ENCODE measurements at regions not wholly inside any gene's neighbourhood (a gene's known extent, or its start where the extent isn't known, plus 50 kb on each side); places are given as distances from the start of the nearest gene placed in this dataset.

DNA sequence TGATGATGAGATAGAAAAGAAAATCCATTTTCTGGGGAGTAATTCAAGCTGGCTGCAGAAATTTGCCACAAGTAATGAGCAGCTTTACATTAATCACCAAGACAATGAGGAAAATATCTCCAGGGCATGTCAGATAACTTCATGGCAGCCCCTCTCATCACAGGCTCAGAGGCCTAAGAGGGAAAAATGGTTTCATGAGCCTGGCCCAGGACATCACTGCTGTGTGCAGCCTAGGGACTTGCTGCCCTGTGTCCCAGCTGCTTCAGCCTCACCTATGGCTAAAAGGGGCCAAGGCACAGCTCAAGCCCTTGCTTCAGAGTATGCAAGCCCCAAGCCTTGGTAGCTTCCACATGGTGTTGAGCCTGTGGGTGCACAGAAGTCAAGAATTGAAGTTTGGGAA lies 161.7 kb downstream of the OPA1 start:
- peaks cover 7 to 20% of the 10 kb centered on the region in 2 donors for H3K9me3 ChIP-seq
- no peaks in the 10 kb centered on the region for H3K4me1 ChIP-seq
- TF ChIP-seq, protein P1, sequence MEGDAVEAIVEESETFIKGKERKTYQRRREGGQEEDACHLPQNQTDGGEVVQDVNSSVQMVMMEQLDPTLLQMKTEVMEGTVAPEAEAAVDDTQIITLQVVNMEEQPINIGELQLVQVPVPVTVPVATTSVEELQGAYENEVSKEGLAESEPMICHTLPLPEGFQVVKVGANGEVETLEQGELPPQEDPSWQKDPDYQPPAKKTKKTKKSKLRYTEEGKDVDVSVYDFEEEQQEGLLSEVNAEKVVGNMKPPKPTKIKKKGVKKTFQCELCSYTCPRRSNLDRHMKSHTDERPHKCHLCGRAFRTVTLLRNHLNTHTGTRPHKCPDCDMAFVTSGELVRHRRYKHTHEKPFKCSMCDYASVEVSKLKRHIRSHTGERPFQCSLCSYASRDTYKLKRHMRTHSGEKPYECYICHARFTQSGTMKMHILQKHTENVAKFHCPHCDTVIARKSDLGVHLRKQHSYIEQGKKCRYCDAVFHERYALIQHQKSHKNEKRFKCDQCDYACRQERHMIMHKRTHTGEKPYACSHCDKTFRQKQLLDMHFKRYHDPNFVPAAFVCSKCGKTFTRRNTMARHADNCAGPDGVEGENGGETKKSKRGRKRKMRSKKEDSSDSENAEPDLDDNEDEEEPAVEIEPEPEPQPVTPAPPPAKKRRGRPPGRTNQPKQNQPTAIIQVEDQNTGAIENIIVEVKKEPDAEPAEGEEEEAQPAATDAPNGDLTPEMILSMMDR (IDR thresholded peaks at IDR 0.05): no peak
- no peak for TF ChIP-seq POLR2AphosphoS5 (IDR thresholded peaks at IDR 0.05)
- no peak for TF ChIP-seq POLR2A (IDR thresholded peaks at IDR 0.05)
- no peaks in the 10 kb centered on the region for H3K36me3 ChIP-seq
- H3K4me3 ChIP-seq: no peak overlapping the region
- no peaks in the 10 kb centered on the region for H3K27me3 ChIP-seq
- intact Hi-C loops (cut with DNase I; ENCODE audit: low total_unique reads): no loop called here
- H3K27ac ChIP-seq: no peak overlapping the region
- no peak for DNase-seq (ENCODE audit: low spot score in 2 of 2)

DNA sequence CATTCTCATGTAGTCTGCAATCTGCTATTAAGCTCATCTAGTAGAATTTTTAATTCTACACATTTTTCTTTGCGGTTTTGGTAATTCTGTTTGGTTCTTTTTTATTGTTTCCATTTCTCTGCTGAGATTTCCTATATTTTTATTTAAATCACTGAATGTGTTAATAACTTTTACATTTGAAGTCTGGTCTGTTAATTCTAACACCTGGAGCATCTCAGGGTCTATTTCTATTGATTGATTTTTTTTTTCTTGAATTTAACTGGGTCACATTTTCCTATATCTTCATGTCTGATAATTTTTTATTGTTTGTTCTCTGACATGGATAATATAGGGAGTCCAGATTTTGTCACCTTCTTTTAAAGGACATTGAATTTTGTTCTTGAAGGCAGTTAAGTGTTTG lies 163.5 kb downstream of the OPA1 start:
- intact Hi-C loops (cut with DNase I; ENCODE audit: low total_unique reads): no loop called here
- Histone ChIP-seq H3K36me3 (no peaks in the 10 kb centered on the region), H3K27me3 (no peaks in the 10 kb centered on the region), H3K27ac (no peak overlapping the region), H3K4me3 (no peak overlapping the region), H3K9me3 (peaks cover 7 to 20% of the 10 kb centered on the region in 2 donors), H3K4me1 (no peaks in the 10 kb centered on the region)
- DNase-seq (ENCODE audit: low spot score in 2 of 2): no peak
- TF ChIP-seq POLR2AphosphoS5 (IDR thresholded peaks at IDR 0.05): no peak
- TF ChIP-seq POLR2A (IDR thresholded peaks at IDR 0.05): no peak
- TF ChIP-seq, protein P1 (IDR thresholded peaks at IDR 0.05): no peak

DNA sequence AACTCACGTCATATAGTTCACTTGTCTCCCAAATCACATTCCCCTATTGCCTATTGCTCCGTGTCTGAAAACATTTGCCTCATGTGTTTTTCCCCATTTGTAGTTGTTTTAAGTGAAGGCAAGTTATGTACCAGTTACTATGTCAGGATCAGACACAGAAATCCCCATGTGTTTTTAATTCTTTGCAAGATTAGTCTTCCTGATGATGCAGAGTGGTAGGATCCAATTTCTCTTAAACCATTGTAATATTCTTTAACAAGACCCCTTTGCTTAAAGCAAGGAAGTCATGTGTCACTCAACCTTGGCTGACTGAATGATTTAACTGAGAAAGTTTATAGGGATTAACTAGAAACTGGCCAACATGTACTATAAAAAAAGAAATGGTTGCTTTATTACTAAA lies 164.4 kb downstream of the OPA1 start:
- Histone ChIP-seq H3K4me1 (no peaks in the 10 kb centered on the region), H3K9me3 (peaks cover 7 to 20% of the 10 kb centered on the region in 2 donors), H3K27ac (no peak overlapping the region), H3K36me3 (no peaks in the 10 kb centered on the region), H3K27me3 (no peaks in the 10 kb centered on the region), H3K4me3 (no peak overlapping the region)
- intact Hi-C loops (cut with DNase I; ENCODE audit: low total_unique reads): no loop called here
- TF ChIP-seq, protein P1 (IDR thresholded peaks at IDR 0.05): no peak
- TF ChIP-seq POLR2A (IDR thresholded peaks at IDR 0.05) (no peak), POLR2AphosphoS5 (IDR thresholded peaks at IDR 0.05) (no peak)
- no peak for DNase-seq (ENCODE audit: low spot score in 2 of 2)

DNA sequence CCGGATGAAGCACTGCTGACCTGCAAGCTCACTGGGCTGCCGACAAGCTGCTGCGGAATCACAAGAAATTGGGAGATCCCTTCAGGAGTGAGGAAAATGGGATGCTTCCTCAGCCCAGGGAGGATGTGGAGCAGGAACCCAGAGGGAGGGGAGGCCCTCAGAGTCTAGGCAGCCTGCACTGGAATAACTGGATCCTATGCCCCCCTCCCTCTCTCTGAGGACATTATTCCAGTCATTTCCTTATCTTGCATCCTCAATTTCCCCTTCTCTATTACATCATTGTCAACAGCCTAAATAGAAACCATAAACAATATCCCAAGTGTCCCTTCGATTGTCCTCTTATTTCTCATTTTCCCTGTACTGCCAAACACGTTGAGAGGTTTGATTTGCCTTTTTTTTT lies 169.0 kb downstream of the OPA1 start:
- Histone ChIP-seq H3K4me3 (no peak overlapping the region), H3K27ac (no peak overlapping the region)
- intact Hi-C loops (cut with DNase I; ENCODE audit: low total_unique reads): no loop called here

DNA sequence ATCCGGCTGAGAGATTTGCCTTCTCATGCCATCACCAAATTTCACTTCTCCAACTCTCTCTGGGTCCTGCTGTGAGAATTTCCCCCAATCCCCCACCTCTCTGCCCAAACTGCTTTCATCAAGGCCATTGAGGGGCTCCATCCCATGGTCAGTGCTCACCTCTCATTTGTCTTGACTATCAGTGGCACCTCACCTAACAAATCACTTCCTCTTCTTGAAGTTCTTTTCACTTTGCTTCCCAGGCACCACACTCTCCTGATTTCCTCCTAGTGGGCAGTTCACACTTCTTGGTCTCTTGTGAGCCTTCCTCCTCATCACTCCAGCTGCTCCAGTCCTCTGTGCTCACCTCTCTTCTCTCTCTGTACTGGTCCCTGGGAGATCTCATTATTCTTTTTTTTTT lies 169.6 kb downstream of the OPA1 start:
- intact Hi-C loops (cut with DNase I; ENCODE audit: low total_unique reads): no loop called here
- Histone ChIP-seq H3K4me1 (no peaks in the 10 kb centered on the region), H3K36me3 (no peaks in the 10 kb centered on the region), H3K27me3 (no peaks in the 10 kb centered on the region), H3K9me3 (peaks cover 0 to 4% of the 10 kb centered on the region in 2 donors), H3K27ac (no peak overlapping the region), H3K4me3 (no peak overlapping the region)
- no peak for DNase-seq (ENCODE audit: low spot score in 2 of 2)
- TF ChIP-seq POLR2AphosphoS5 (IDR thresholded peaks at IDR 0.05) (no peak), POLR2A (IDR thresholded peaks at IDR 0.05) (no peak)
- TF ChIP-seq, protein P1 (IDR thresholded peaks at IDR 0.05): no peak

More for the DNA sequence above, 169.0 kb downstream of the OPA1 start:
- no peaks in the 10 kb centered on the region for H3K27me3 ChIP-seq
- no peaks in the 10 kb centered on the region for H3K36me3 ChIP-seq
- H3K9me3 ChIP-seq: peaks cover 5 to 11% of the 10 kb centered on the region in 2 donors
- TF ChIP-seq, protein P1 (IDR thresholded peaks at IDR 0.05): no peak
- TF ChIP-seq POLR2AphosphoS5 (IDR thresholded peaks at IDR 0.05): no peak
- no peak for TF ChIP-seq POLR2A (IDR thresholded peaks at IDR 0.05)
- DNase-seq (ENCODE audit: low spot score in 2 of 2): no peak
- no peaks in the 10 kb centered on the region for H3K4me1 ChIP-seq
